Skeletal muscle cell (primary cell): ENCODE measurements at regions not wholly inside any gene's neighbourhood (a gene's known extent, or its start where the extent isn't known, plus 50 kb on each side); places are given as distances from the start of the nearest gene placed in this dataset.
"Not testable (repeated sequence)": the region's sequence is repeated elsewhere in the genome, so short reads cannot be mapped to it uniquely, and the experiment has no call there.

Experiments
- DNase-seq: peaks from one replicate; pipeline ENCODE4 v3.0.0-alpha.2; 2010; ENCODE audit warnings: low read depth
- H3K4me3 ChIP-seq: 2 replicates; pipeline ENCODE4 v1.5.1; 2011; ENCODE audit warnings: low read depth, mild to moderate bottlenecking, control low read depth, low read length, moderate library complexity

GRCh38 chr11:81218440-81218839 is 1515.2 kb downstream of the FAM181B start:
- H3K4me3 ChIP-seq = no peak overlapping the region
- DNase-seq = no peak

DNA sequence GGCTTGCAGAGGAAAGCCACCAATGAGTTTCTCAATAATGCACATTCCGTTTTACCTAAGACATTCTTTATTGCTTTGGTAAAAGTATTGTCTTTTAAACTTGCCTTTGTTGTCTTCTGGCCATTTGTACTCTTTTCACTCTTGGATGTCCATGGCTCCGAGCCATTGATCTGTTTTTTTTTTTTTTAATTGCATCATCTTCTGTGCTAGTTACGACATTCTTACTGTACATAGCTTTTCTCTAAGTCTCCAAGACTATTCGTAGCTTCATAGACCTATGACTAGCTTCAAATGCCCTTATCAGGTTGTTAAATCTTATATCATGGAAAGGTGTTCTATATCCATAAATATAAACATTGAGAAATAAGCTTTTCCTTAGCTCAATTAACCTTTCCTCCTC is 1522.6 kb downstream of the FAM181B start:
- no peak overlapping the region for H3K4me3 ChIP-seq
- no peak for DNase-seq

DNA sequence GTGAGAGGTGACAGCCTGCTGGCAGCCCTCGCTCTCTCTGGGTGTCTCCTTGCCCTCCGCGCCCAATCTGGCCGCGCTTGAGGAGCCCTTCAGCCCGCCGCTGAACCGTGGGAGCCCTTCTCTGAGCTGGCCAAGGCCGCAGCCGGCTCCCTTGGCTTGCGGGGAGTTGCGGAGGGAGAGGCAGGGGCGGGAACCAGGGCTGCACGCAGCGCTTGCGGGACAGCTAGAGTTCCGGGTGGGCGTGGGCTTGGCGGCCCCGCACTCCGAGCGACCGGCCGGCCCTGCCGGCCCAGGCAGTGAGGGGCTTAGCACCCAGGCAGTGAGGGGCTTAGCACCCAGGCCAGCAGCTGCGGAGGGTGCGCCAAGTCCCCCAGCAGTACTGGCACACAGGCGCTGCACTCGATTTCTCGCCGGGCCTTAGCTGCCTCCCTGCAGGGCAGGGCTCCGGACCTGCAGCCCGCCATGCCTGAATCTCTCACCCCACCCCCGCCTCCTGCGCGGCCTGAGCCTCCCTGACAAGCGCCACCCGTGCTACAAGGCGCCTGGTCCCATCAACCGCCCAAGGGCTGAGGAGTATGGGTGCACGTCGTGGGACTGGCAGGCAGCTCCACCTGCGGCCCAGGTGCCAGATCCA is 1526.1 kb downstream of the FAM181B start:
- H3K4me3 ChIP-seq = no peak overlapping the region
- DNase-seq = no peak

GRCh38 chr11:81203876-81204275 is 1529.8 kb downstream of the FAM181B start:
- no peak overlapping the region for H3K4me3 ChIP-seq
- DNase-seq = no peak

- no peak for DNase-seq
- no peak overlapping the region for H3K4me3 ChIP-seq
These were observed 1536.3 kb downstream of the FAM181B start for GRCh38 chr11:81197396-81197795.

DNA sequence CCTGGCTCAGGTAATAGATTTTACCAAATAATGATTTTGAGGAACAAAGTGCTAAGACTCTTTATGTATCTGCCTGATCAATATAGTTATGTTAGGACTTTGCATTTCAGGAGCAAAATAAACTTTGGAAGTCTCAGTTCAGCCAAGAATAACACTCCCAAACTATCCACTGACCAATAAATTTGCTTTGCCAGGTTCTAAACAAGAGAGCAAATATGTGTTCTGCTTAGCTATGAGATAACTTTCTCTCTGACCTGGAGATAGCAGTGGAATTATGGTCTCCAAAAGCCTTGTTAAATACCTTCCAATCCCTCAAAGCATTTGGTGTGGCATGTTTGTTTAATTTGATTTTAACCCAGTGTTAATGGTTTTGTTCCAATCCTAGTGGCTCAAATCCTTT is 1541.1 kb downstream of the FAM181B start:
- DNase-seq = no peak
- H3K4me3 ChIP-seq = no peak overlapping the region

- H3K4me3 ChIP-seq = no peak overlapping the region
- DNase-seq = no peak
These were observed 1543.1 kb downstream of the FAM181B start for GRCh38 chr11:81190546-81190945.

GRCh38 chr11:81187033-81187432 is 1546.6 kb downstream of the FAM181B start:
- DNase-seq = not testable (repeated sequence)

GRCh38 chr11:81174646-81175330 is 1558.9 kb downstream of the FAM181B start:
- no peak overlapping the region for H3K4me3 ChIP-seq
- DNase-seq = no peak

More at GRCh38 chr11:81187033-81187432, 1546.6 kb downstream of the FAM181B start:
- H3K4me3 ChIP-seq = not testable (repeated sequence)

DNA sequence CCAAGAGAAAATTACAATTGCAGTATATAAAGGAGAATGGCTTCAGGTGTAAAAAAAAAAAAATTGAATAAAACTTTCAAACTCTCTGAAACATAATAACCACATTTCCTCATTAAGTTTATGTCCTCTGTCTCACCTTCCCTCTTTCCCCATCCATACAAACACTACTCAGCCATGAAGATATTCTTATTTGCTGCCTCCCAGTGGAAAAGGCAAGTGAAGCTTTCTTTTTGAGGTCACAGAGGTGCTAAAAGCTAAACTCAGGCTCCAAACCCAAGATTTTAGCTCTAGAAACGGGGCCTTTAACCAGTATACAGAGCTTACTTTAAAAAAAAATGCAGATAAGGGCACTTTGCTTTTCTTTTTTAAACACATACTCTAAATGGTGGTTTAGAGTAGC is 1568.5 kb downstream of the FAM181B start:
- no peak overlapping the region for H3K4me3 ChIP-seq
- no peak for DNase-seq

GRCh38 chr11:81159900-81160299 is 1573.8 kb downstream of the FAM181B start:
- DNase-seq = no peak
- H3K4me3 ChIP-seq = no peak overlapping the region

- no peak overlapping the region for H3K4me3 ChIP-seq
- no peak for DNase-seq
These were observed 1598.1 kb downstream of the FAM181B start for GRCh38 chr11:81135570-81135969.

DNA sequence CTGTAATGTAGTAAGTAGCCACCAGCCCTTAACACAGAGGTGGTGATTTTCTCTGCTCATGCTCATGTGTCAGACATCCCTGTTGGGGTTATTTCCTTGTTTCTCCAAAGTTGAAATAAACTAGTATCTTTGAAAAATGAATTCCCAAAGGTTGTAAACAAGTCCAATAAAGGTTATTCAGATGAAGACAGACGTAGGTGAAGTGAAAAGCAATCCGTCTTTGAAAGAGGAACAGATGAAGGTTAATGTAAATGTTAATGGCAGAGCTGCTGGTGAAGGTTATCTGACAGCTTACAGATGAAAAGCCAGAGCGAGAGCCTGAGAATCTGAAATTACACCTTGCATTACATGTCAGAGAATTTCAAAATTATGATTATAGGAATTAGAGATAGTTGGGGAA is 1604.0 kb downstream of the FAM181B start:
- DNase-seq = no peak
- no peak overlapping the region for H3K4me3 ChIP-seq

- no peak for DNase-seq
- H3K4me3 ChIP-seq = no peak overlapping the region
These were observed 1620.9 kb downstream of the FAM181B start for GRCh38 chr11:81112718-81113117.

DNA sequence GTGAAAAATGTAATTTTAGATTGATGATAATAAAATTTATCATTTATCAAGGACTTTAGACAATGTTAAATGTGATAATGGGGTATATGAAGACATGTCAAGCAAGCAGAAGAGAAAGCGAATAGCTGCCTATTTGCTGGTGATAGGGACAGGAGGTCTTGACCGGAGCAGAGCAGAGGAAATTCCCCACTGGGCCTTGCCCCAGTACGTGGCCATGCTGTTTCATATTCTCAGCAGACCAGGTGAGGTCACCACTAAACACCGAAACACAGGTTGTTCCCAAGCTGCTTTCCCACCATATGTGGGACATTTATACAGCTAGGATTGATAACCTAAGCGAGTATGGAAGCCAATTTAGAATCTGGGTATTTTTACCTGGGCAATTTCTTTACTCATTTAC is 1629.6 kb downstream of the FAM181B start:
- no peak for DNase-seq
- no peak overlapping the region for H3K4me3 ChIP-seq

GRCh38 chr11:81098471-81098870 is 1635.2 kb downstream of the FAM181B start:
- H3K4me3 ChIP-seq = no peak overlapping the region
- no peak for DNase-seq

DNA sequence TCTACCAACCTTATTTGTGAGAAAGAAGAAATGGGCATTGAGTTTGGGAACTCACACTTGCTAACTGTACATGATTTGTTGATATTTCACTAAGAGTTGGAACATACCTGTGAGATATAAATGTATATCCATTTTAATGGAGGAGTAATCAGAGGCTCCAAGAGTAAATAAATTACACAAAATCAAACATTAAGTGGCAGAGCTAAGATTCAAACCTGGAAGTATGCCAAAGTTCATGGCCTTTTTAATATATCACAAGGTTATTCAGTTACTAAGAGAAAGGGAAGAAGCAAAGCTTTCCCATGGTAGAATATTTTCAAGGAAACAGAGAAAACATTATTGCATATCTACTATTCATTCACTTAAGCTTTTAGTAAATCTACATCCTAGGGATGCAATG is 1641.1 kb downstream of the FAM181B start:
- no peak for DNase-seq
- H3K4me3 ChIP-seq = no peak overlapping the region

DNA sequence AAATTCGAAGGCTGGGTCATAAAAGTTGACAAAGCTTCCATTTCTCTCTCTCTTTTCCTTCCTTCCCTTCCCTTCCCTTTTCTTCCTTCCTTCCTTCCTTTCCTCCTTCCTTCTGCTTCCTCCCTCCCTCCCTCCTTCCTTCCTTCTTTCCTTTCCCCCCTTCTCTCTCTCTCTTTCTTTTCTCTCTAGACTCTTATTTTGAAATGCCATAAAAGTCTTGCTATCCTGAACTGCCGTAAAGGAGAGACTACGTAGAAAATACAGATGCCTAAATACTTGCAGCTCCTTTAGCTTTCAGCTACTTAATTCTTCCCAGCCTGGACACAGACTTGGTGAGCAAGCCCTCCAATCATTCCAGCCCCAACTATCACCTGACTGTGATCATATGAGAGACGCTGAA is 1644.4 kb downstream of the FAM181B start:
- DNase-seq = no peak
- no peak overlapping the region for H3K4me3 ChIP-seq

GRCh38 chr11:81080476-81080875 is 1639.6 kb upstream of the TENM4 start:
- H3K4me3 ChIP-seq = no peak overlapping the region
- DNase-seq = no peak

DNA sequence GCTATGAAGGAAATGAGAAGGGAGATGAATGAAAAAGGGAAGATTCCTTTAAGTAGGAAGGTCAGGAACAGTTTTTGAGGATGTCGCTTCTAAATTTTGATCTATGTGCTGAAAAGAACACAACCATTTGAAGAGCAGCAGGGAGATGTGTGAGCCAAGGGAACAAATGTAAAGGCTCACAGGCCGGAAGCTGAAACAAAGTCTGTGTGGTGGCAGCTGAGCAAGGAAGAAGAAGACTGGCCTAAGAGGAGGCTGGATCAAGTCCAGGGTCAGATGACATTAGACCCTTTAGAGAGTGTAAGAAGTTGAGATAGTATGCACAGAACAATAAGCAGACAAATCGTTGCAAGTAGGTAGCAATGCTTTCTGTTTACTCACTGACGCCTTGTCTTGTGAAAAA is 1631.4 kb upstream of the TENM4 start:
- H3K4me3 ChIP-seq = no peak overlapping the region
- no peak for DNase-seq

- DNase-seq = no peak
- no peak overlapping the region for H3K4me3 ChIP-seq
These were observed 1630.8 kb upstream of the TENM4 start for GRCh38 chr11:81071606-81072005.
